SK-N-SH (cell line): ENCODE measurements at regions not wholly inside any gene's neighbourhood (a gene's known extent, or its start where the extent isn't known, plus 50 kb on each side); places are given as distances from the start of the nearest gene placed in this dataset.

Experiments used
- ELF1 ChIP-seq: IDR thresholded peaks from 2 replicates; pipeline ENCODE4 v1.4.0; 2012
- MAX ChIP-seq: IDR thresholded peaks from 2 replicates; pipeline ENCODE4 v1.4.0; 2012; ENCODE audit warnings: low read depth
- RAD21 ChIP-seq: IDR thresholded peaks from 2 replicates; pipeline ENCODE4 v1.6.1; 2012; ENCODE audit warnings: mild to moderate bottlenecking, low read length
- RXRA ChIP-seq: IDR thresholded peaks from 2 replicates; pipeline ENCODE4 v1.4.0; 2012; ENCODE audit warnings: low read depth, mild to moderate bottlenecking, borderline replicate concordance

- TF ChIP-seq ELF1 (no peak), RAD21 (no peak), RXRA (no peak), MAX (no peak)
These were observed 62.2 kb downstream of the CCNE1 start for GRCh38 chr19:29873801-29874575.
